ENCODE measurements at regions not wholly inside any gene's neighbourhood (a gene's known extent, or its start where the extent isn't known, plus 50 kb on each side); places are given as distances from the start of the nearest gene placed in this dataset.

DNA sequence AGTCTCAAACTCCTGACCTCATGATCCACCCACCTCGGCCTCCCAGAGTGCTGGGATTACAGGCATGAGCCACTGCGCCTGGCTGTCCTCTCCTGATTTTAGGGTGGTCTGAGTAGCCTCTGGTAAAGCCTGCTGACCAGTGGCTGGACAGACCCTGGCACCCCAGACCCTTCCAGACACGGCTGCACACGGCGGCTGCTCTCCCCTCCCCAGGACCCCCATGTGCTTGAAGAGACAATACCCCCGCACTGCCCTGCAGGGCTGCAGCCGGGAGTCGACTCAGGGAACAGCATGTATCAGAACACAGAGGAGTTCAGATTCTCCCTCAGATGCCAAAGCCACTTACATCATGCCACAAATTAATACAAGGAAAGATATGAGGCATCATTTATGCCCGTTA, 58.3 kb upstream of the CFAP46 start:
- H3K4me1 ChIP-seq, result no peaks in the 10 kb centered on the region
- H3K27me3 ChIP-seq, result no peaks in the 10 kb centered on the region
- no peaks in the 10 kb centered on the region for H3K36me3 ChIP-seq
- no peak overlapping the region for H3K27ac ChIP-seq
- H3K9me3 ChIP-seq, result no peaks in the 10 kb centered on the region
- H3K4me3 ChIP-seq, result no peak overlapping the region
- TF ChIP-seq POLR2A (IDR thresholded peaks at IDR 0.05), result no peak
- TF ChIP-seq, protein P1, sequence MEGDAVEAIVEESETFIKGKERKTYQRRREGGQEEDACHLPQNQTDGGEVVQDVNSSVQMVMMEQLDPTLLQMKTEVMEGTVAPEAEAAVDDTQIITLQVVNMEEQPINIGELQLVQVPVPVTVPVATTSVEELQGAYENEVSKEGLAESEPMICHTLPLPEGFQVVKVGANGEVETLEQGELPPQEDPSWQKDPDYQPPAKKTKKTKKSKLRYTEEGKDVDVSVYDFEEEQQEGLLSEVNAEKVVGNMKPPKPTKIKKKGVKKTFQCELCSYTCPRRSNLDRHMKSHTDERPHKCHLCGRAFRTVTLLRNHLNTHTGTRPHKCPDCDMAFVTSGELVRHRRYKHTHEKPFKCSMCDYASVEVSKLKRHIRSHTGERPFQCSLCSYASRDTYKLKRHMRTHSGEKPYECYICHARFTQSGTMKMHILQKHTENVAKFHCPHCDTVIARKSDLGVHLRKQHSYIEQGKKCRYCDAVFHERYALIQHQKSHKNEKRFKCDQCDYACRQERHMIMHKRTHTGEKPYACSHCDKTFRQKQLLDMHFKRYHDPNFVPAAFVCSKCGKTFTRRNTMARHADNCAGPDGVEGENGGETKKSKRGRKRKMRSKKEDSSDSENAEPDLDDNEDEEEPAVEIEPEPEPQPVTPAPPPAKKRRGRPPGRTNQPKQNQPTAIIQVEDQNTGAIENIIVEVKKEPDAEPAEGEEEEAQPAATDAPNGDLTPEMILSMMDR (IDR thresholded peaks at IDR 0.05), result no peak
- DNase-seq, result no peak

- H3K27me3 ChIP-seq, result no peaks in the 10 kb centered on the region
- TF ChIP-seq, protein P1 (IDR thresholded peaks at IDR 0.05), result no peak
- no peak for TF ChIP-seq POLR2A (IDR thresholded peaks at IDR 0.05)
These were observed 55.3 kb upstream of the CFAP46 start for GRCh38 chr10:132997517-132998265.

DNA sequence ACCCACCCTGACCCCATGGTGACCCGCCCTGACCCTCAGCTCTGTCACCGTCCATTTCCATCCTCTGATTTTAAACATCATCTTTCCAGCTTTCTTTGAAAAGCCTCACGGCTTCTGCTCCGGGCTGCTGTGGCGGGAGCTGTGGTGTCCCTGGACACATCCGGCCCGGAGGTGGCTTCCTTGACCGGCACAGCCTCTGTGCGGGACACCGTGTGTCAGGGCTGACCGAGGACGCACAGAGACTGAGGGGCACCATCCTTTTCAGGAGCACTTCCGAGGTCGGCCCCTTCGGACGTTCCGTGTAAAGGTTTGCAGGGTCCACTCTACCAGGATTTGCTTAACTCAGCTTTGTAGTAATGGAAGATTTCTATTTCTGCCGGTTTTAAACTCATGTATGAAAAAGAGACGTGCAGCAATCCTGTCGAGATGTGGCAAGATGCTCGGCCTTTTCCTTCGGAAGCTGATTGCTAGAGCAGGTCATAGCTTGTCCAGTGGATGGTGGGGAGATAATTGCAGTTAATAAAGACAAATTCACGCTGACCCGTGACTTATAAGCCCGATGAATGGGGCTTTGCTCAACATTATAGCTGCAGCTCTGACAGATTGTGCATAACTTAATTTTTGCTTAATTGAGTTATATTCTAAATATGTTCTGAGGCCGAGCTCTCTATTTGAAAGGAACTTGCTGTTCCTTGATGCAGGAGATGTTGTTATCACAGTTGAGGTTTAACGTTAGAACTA, 54.4 kb upstream of the CFAP46 start:
- Histone ChIP-seq H3K36me3 (no peaks in the 10 kb centered on the region), H3K4me1 (no peaks in the 10 kb centered on the region), H3K9me3 (no peaks in the 10 kb centered on the region), H3K27ac (no peak overlapping the region), H3K4me3 (no peak overlapping the region), H3K27me3 (no peaks in the 10 kb centered on the region)
- DNase-seq, result no peak
- no peak for TF ChIP-seq POLR2A (IDR thresholded peaks at IDR 0.05)
- TF ChIP-seq, protein P1 (IDR thresholded peaks at IDR 0.05), result no peak

More at GRCh38 chr10:132997517-132998265, 55.3 kb upstream of the CFAP46 start:
- no peaks in the 10 kb centered on the region for H3K9me3 ChIP-seq
- no peak overlapping the region for H3K27ac ChIP-seq
- H3K4me1 ChIP-seq, result no peaks in the 10 kb centered on the region
- H3K36me3 ChIP-seq, result no peaks in the 10 kb centered on the region
- no peak for DNase-seq
- H3K4me3 ChIP-seq, result no peak overlapping the region

DNA sequence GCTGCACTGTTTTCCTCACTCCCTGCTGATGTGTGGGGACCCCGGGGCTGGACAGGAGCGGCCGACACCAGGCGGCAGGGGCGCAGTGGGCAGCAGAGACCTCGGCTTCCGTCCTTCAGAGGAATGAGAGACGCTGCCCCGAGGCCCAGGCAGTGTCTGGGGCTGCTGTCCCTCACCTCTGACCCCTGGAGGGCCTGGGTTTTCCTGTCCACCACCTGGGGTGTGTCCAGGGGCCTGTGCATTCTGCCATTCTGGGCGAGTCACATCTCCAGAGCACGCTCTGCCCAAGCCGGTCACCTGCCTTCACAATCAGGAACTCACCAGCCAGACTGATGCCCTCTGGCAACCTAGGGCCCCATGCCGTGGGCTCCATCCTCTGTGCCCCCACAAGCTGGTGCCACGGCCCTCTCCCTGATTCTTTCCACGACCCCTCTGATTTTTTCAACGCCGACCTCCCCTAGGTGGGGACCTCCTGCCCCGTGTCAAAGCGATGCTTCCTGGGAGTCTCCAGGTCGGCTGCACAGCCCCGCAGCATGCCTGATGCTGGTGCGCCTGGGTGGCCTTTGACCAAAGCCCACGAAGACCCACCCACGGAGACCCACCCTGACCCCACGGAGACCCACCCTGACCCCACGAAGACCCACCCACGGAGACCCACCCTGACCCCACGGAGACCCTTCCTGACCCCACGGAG, 53.7 kb upstream of the CFAP46 start:
- no peak for TF ChIP-seq POLR2A (IDR thresholded peaks at IDR 0.05)
- TF ChIP-seq, protein P1 (IDR thresholded peaks at IDR 0.05), result no peak
- no peak for DNase-seq
- no peak overlapping the region for H3K27ac ChIP-seq
- no peaks in the 10 kb centered on the region for H3K36me3 ChIP-seq
- no peaks in the 10 kb centered on the region for H3K9me3 ChIP-seq
- H3K4me1 ChIP-seq, result no peaks in the 10 kb centered on the region
- H3K4me3 ChIP-seq, result no peak overlapping the region
- no peaks in the 10 kb centered on the region for H3K27me3 ChIP-seq

GRCh38 chr10:132994811-132995210, 52.4 kb upstream of the CFAP46 start:
- no peak overlapping the region for H3K27ac ChIP-seq
- DNase-seq, result no peak
- no peaks in the 10 kb centered on the region for H3K9me3 ChIP-seq
- H3K27me3 ChIP-seq, result no peaks in the 10 kb centered on the region
- no peaks in the 10 kb centered on the region for H3K36me3 ChIP-seq
- peak overlapping the region in 1 of 4 donors; percentile 25 for H3K4me3 ChIP-seq
- TF ChIP-seq, protein P1 (IDR thresholded peaks at IDR 0.05), result no peak
- TF ChIP-seq POLR2A (IDR thresholded peaks at IDR 0.05), result no peak
- H3K4me1 ChIP-seq, result no peaks in the 10 kb centered on the region

Data from Peyer's patch (tissue), 4 donors.